Fibroblast of lung (primary cell): ENCODE measurements at regions not wholly inside any gene's neighbourhood (a gene's known extent, or its start where the extent isn't known, plus 50 kb on each side); places are given as distances from the start of the nearest gene placed in this dataset.

Source experiments
- DNase-seq, 2 donors: peaks; one replicate each; pipeline versions ENCODE4 v3.0.0 to v3.0.0-alpha.2; 2010; ENCODE audit warnings: low read depth in 2 of 2
- H2AFZ ChIP-seq: 2 replicates; pipeline ENCODE4 v1.5.1; 2012; ENCODE audit warnings: low read length, control low read depth, inconsistent platforms
- H3K27ac ChIP-seq: 2 replicates; pipeline ENCODE4 v1.5.1; 2011; ENCODE audit warnings: low read length, control low read depth; ENCODE audit not compliant: insufficient read depth
- H3K27me3 ChIP-seq: 2 replicates; pipeline ENCODE4 v1.5.1; 2011; ENCODE audit warnings: mild to moderate bottlenecking, low read length; ENCODE audit not compliant: control insufficient read depth, insufficient read depth
- H3K36me3 ChIP-seq: 2 replicates; pipeline ENCODE4 v1.5.1; 2011; ENCODE audit warnings: low read length; ENCODE audit not compliant: control insufficient read depth, insufficient read depth
- H3K4me1 ChIP-seq: 2 replicates; pipeline ENCODE4 v1.5.1; 2011; ENCODE audit warnings: low read length; ENCODE audit not compliant: control insufficient read depth, insufficient read depth; ENCODE audit errors: extremely low read depth
- H3K4me2 ChIP-seq: 2 replicates; pipeline ENCODE4 v1.5.1; 2011; ENCODE audit warnings: low read length, control low read depth; ENCODE audit not compliant: insufficient read depth; ENCODE audit errors: extremely low read depth
- H3K4me3 ChIP-seq, 4 experiments: fragments of 200-600 bp in 1 of 4; sonication (generic) in 1 of 4; replicated peaks in 1 of 4; 2 replicates each; pipeline ENCODE4 v1.5.1; 2011 to 2016; ENCODE audit warnings: low read length in 4 of 4, low read depth in 3 of 4, mild to moderate bottlenecking in 3 of 4, control low read depth in 2 of 4, inconsistent platforms in 1 of 4, mixed read lengths in 1 of 4; ENCODE audit not compliant: insufficient read depth in 1 of 4; ENCODE audit errors: control extremely low read depth in 1 of 4
- H3K79me2 ChIP-seq: 2 replicates; pipeline ENCODE4 v1.5.1; 2012; ENCODE audit warnings: mild to moderate bottlenecking, low read length, inconsistent platforms; ENCODE audit not compliant: control insufficient read depth, insufficient read depth
- H3K9ac ChIP-seq: 2 replicates; pipeline ENCODE4 v1.5.1; 2011; ENCODE audit warnings: mild to moderate bottlenecking, low read length, control low read depth; ENCODE audit not compliant: insufficient read depth
- H3K9me3 ChIP-seq: 2 replicates; pipeline ENCODE4 v1.5.1; 2012; ENCODE audit warnings: low read depth, low read length; ENCODE audit not compliant: control insufficient read depth, insufficient read depth
- H4K20me1 ChIP-seq: 2 replicates; pipeline ENCODE4 v1.5.1; 2011; ENCODE audit warnings: low read length; ENCODE audit not compliant: control insufficient read depth, insufficient read depth; ENCODE audit errors: extremely low read depth
- CTCF ChIP-seq, 2 donors: IDR thresholded peaks in 1 of 2; conservative IDR thresholded peaks in 1 of 2; 1 replicate in 1 of 2; 2 replicates in 1 of 2; pipeline ENCODE4 v1.5.1; 2011 to 2012; ENCODE audit warnings: low read length in 2 of 2, control low read depth in 1 of 2, inconsistent platforms in 1 of 2, low read depth in 1 of 2, mild to moderate bottlenecking in 1 of 2
- EZH2 ChIP-seq: IDR thresholded peaks from 2 replicates; pipeline ENCODE4 v1.5.1; 2012; ENCODE audit warnings: low read length, control low read depth, mild to moderate bottlenecking; ENCODE audit errors: missing control alignments

- no peak for TF ChIP-seq EZH2
- no peak for TF ChIP-seq CTCF (conservative IDR thresholded peaks at IDR 0.05 in 1 of 2, IDR thresholded peaks at IDR 0.05 in 1 of 2; ENCODE audit: low read depth in 1 of 2, low read length in 2 of 2)
- Histone ChIP-seq H2AFZ (no peak overlapping the region), H3K27me3 (no peaks in the 10 kb centered on the region), H3K4me2 (no peak overlapping the region), H3K4me3 (no peak overlapping the region), H3K4me1 (no peaks in the 10 kb centered on the region), H3K27ac (no peak overlapping the region), H3K9ac (no peak overlapping the region), H3K36me3 (no peaks in the 10 kb centered on the region), H3K79me2 (no peaks in the 10 kb centered on the region), H3K9me3 (no peaks in the 10 kb centered on the region), H4K20me1 (no peaks in the 10 kb centered on the region)
- no peak for DNase-seq
These were observed 855.9 kb downstream of the TBC1D22A start for GRCh38 chr22:47618180-47619010.

- H3K27me3 ChIP-seq: no peaks in the 10 kb centered on the region
- H3K9me3 ChIP-seq: no peaks in the 10 kb centered on the region
- TF ChIP-seq CTCF (conservative IDR thresholded peaks at IDR 0.05 in 1 of 2, IDR thresholded peaks at IDR 0.05 in 1 of 2; ENCODE audit: low read depth in 1 of 2, low read length in 2 of 2): no peak
- TF ChIP-seq EZH2: no peak
- no peaks in the 10 kb centered on the region for H3K4me1 ChIP-seq
- H4K20me1 ChIP-seq: no peaks in the 10 kb centered on the region
- no peak overlapping the region for H3K4me3 ChIP-seq
- H3K79me2 ChIP-seq: no peaks in the 10 kb centered on the region
- H2AFZ ChIP-seq: no peak overlapping the region
- no peak overlapping the region for H3K9ac ChIP-seq
- no peak for DNase-seq
- H3K27ac ChIP-seq: no peak overlapping the region
- no peak overlapping the region for H3K4me2 ChIP-seq
- no peaks in the 10 kb centered on the region for H3K36me3 ChIP-seq
These were observed 854.7 kb downstream of the TBC1D22A start for GRCh38 chr22:47617186-47617585.

- H3K27ac ChIP-seq: no peak overlapping the region
- no peak overlapping the region for H3K4me2 ChIP-seq
- H2AFZ ChIP-seq: no peak overlapping the region
- no peaks in the 10 kb centered on the region for H4K20me1 ChIP-seq
- no peak overlapping the region for H3K9ac ChIP-seq
- no peaks in the 10 kb centered on the region for H3K9me3 ChIP-seq
- no peak for TF ChIP-seq EZH2
- H3K27me3 ChIP-seq: no peaks in the 10 kb centered on the region
- H3K36me3 ChIP-seq: no peaks in the 10 kb centered on the region
- DNase-seq: no peak
- no peaks in the 10 kb centered on the region for H3K79me2 ChIP-seq
- H3K4me3 ChIP-seq: no peak overlapping the region
- H3K4me1 ChIP-seq: no peaks in the 10 kb centered on the region
These were observed 854.1 kb downstream of the TBC1D22A start for GRCh38 chr22:47616396-47617020.
